ENCODE measurements at regions not wholly inside any gene's neighbourhood (a gene's known extent, or its start where the extent isn't known, plus 50 kb on each side); places are given as distances from the start of the nearest gene placed in this dataset.

DNA sequence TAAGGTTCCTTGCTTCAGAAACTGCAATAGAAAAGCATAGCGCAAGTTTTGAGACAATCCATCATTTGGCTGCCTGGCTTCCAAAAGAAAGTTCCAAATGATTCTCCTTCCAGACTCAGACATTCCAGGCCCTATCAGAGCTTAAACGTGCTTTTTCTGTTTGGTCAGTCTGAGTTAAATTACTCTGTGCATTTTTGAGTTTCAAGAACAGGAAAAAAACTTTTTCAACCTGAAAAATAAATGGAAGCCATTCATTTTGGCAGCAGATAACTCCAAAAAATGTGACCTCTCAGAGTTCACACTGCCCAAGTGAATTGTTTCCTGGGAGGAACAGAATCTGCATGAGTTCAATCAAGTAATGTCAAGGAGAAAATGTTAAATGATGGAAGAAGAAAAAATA is 354.2 kb downstream of the CXCL12 start:
- DNase-seq (ENCODE audit: low read depth), result no peak

DNA sequence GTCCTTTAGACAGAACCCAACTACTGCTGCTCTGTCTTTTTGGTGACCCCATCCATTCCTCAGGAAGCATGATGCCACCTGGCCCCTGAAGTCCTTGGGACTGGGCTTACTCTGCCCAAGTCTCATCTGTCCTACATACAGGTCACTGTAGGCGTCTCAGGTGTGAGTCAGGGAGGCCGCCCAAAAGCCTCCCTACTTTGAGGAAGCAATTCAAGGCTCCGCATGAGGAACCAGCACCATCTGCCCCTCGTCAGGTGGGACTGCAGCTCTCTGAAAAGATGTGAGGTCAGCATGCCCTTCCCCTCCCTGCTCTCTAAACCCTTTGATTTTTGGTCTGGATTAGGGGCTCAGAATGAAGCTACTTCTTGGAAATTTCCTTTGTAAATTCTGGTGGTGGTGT is 354.8 kb downstream of the CXCL12 start:
- DNase-seq (ENCODE audit: low read depth), result no peak

DNA sequence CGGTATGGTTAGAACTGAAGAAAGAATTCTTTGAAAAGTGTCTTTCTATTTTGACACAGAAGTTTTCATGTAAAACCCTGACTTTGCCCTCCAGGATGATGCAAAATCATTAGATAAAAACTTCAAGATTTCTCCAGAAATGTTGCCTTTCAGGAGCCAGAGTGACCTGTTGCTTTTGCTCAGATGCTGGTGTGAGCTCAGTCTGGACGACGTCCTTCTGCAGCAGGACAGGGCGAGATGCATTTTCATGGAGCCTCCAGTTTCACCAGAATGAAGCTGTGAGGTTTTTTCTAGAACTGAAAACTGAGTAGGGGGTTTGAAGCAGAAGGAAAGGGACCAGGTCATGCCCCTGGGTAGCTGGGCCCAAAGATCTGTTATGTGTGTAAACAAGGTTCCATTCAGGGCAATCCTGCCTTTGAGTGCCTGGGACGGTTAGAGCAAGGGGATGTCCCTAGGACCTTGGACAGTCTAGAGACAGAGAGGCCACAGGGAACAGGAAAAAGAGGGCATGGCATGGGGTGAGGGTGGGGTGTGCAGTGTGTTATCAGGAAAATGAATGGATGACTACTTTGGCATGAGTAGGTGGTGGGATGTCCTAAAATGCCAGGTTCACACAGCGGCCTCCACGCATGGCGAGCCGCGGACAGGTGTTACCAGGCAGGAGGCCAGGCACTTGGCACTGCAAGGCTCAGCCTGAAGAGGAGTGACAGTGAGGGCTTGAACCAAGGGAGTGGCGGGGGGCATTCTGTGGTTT is 356.3 kb downstream of the CXCL12 start:
- no peak for DNase-seq (ENCODE audit: low read depth)

DNA sequence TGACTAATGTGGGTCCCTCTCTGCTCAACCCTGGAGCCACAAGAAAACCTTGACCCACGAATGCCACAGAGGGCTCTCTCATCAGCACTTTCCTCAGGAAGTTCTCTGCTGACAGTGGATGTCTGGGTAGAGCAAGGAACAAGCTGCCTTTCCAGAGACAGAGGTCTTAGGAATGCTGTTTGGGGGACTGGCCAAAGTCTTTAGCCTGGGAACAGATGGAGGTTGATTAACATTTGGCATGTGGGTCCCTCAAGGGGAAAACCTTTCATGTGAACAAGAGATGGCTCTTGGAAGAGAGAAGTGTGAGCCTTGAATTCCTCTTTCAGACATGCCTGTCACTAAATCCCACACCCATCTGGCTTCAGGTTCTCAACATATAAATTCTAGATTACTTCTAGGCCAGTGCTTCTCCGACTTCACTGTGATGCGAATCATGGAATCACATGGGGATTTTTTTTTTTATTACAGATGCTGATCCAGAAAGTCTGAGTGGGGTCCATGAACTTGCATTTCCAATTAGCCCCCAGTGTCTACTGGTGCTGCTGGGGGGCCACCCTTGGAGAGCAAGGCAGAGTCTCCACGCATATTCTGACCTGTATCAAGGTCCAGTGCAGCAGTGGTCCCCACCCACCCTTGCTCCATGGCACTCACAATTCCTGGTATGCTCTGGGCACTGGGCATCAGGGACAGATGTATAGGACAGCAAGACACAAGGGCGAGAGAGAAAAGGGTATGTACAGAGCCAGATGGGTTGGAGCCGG is 360.4 kb downstream of the CXCL12 start:
- no peak for DNase-seq (ENCODE audit: low read depth)

DNA sequence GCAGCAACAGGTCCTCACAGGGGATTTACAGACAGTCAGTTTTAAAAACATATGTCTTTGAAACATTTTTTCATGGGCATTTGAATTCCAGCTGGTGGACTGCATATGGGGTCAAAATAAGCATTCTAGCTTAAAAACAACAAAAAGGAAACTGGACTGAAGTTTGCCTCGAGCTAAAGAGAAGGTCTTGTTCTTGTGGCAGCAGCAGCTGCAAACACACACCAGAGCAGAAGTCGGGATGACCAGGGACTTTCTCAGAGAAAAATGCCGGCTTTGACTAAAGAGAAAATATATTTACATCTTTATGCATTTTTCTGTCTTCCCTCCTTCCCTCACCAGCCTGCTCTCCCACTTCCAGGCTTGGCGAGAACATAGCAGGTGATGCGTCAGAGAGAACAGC is 361.4 kb downstream of the CXCL12 start:
- DNase-seq (ENCODE audit: low read depth), result no peak

DNA sequence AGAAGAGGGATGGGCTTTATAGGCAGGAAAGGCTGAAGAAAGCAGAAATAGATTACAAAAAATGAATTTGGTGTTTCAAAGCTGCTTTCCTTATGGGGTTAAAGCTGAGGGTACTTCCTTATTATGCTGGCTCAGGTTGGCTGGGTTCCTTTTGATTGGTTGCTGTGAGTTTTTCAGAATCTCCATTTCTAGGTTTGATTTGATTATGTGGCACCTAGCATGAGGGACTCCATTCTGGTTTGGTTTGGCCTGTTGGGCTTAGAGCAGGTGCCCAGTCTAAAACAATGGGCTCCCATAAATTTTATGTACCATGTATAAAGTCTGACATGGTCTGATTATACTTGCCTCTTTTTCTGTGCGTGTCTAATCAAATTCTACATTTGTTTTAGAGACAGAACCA is 362.7 kb downstream of the CXCL12 start:
- no peak for DNase-seq (ENCODE audit: low read depth)

DNA sequence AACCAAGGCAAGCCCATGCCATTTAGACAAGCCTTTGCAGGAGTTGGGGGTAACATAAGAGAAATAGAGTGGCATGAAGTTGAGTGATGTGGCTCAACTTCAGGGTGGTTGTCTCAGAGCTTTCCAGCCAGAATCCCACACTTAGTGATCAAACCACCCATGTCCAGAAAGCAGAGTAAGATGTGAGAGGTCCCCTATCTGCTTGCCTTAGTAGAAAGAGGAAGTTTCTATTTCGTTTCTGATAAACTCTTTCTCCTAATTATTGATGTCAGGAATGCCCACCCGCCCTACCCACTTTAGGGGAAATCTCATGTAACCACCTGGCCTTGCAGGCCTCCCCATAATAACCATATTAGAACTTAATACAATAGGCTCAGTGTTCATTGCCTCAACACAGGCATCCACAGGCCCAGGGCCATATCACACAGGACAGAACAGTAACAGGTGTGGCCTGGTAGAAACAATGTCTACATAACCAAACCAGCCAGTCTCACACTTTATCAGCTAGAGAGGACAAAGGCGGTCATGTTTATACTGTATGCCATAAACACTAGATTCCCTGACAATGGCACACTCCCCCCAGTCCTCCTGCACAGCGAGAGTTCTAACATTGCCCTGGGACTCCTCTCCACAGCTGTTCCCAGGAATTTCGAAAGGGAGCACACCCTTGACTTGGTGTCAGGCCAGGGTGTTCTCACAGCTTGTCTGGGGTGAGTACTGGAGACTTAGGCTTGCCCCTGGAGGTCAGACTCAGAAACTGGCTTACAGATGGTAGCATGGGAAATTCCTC is 364.4 kb downstream of the CXCL12 start:
- no peak for DNase-seq (ENCODE audit: low read depth)

DNA sequence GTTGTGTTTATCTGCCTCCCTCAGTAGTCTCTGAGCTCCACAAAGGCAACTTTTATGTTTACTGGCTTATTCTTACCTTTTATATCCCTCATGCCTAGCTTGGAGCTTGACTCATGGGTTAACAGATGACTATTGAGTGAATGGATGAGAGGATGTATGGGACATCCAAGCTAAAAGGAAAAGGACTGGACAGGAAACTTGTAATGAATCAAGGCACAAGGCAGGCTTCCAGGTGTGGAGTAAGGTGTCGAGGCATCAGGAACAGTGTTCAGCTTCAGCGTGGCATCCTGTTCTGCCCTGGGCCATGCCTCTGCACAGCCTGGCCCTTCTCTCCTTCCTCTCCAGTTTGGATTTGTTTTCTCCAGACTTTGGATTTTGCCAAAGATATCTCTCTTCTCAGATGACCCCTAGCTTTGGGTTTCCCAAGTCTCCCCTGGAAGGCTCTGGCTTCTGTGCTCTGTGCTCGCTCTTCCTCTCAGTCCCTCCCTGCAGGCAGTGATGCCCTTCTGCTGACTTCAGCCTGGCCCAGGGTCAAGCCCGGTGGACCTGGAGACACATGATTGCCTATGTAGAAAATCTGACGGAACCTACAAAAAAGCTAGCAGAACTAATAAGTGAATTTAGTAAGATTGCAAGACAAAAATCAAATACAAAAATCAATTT is 367.3 kb downstream of the CXCL12 start:
- DNase-seq (ENCODE audit: low read depth), result no peak

DNA sequence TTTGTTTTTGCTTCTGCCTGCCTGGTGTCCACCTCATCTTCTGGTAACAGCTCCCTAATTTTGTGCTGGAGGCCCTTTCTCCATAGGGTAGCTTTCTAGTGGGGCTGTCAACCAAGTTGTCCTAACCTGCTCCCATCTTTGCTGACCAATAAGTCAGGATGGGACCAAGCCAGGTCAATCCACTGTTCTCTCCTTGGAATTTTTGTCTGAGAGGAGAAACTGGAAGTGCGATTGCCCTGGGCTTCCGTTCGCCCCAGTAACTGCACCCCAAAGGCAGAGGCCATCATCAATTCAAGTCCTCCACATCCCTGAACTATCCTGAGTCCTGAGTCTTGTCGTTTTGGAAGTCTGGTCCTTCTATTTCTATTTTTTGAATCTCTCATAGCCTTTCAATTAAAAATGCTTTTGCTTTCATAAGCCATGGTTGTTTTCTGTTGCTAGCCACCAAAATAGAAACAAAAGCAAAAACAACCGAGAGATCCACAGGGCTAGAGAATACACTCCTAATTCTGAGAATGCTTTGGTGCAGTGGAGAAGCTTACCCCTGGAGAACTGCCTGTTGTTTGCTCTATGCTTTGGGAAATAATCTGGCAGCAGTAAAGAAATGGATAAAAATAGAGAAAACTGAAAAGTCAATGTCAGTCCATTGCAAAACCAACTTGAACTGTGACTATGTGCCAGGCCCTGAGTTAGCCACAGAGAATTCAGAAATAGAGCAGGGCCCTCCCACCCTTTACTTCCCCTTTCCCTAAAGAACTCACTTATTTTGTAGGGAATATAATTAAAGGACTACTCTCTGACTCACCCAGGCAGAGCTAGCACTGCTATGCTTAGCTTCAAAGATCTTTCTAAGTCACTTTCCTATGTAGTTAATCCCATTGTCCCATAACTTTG is 368.1 kb downstream of the CXCL12 start:
- DNase-seq (ENCODE audit: low read depth), result peak; percentile 58

DNA sequence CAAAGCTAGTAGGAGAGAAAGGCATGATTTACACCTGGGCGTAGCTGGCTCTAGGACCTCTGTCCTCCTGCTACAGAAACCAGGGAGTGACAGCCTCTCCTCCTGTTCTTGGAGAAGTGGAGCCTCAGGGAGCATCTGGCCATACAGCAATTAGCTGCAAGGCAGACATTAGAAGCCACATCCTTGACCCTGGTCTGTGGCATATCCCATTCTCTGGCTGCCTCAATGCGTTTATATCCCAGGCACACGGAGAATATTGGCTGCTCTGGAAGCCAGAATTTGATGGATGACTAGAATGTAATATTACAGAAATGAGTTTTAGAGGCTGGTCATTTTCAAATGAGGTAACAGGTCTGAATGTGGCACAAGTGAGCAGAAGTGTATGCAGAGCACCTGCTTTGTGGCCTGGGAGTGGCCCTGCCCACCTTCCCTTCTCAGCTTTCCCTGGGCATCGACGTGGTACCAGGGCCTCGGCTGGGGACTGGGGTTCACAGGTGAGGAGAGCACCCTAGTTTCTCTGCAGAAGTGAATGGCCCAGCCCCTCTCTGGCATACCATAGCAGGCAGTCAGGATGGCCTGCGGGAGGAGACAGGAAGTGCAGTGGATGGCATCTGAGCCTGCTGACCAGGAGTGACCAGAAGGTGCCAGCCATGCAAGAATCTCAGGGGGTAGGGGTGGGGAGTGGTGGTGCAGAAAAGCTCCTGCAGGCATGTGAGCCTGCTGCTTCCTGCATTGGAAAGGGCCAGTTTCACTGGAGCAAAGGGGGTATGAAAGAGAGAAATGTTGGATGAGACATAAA is 367.2 kb upstream of the ZNF32 start:
- peak; percentile 63 for DNase-seq (ENCODE audit: low read depth)

DNA sequence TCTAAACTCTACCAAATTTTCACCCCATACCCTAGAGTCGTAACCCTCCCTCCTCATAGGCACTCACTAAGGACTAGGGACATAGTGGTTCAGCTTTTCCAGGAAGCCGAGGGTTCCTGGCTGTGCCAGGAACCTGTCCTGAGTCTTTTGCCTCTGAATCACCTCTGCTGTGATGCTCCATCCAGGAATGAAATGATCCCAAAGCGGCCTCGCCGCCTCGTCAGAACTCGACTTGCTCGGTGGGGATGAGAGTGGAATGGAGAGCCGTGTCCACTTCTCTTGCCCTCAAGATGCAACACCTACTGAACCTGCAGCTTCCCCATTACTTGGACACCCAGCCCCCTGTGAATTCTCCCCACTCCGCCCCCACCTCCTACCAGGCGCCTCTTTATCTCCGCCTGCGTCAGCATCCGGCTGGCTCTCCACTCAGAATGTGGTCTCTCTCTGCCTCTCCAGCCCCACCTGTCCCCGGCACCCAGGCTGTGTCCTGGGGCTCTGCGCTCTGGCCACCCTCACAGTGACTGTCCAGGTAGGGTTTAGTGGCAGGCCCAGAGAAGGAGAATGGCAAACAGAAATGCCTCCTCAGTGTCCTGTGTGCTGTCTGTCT is 366.1 kb upstream of the ZNF32 start:
- no peak for DNase-seq (ENCODE audit: low read depth)

DNA sequence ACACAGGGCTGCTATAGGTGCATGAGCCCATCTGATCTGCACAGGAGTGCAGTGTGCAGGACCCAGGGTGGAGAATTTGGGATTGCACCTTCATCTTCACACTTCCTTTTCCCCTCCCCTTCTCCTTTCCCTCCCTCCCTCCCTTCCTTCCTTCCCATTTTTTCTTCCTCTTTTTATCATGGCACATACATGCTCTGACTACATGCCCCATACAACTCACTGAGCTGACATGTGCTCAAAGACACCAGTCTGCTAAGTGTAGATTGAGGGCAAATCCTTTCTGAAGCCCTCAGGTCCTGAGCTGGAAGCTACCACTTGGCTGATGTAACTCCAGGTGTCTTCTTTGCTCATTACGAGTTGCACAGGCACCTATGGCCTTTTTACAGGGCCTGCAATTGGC is 365.3 kb upstream of the ZNF32 start:
- DNase-seq (ENCODE audit: low read depth), result no peak

DNA sequence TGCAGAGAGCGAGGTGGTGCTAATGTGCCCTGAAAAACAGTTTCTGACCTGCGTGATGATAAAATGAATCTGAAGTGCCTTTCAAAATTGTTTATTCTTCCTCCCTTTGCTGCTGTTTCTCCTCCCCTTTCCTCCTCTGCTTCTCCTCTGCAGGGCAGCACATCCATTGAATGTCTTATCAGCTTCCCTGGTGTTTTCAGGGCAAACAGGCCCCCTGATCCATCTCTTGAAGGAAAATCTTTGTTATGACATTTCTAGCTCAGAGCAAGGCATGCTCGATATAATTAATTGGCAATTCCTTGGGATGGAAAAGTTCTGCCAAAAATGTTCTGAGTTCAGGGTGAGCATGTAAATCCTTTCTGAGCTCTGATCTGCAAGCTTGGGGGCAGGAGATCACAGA is 364.2 kb upstream of the ZNF32 start:
- no peak for DNase-seq (ENCODE audit: low read depth)

DNA sequence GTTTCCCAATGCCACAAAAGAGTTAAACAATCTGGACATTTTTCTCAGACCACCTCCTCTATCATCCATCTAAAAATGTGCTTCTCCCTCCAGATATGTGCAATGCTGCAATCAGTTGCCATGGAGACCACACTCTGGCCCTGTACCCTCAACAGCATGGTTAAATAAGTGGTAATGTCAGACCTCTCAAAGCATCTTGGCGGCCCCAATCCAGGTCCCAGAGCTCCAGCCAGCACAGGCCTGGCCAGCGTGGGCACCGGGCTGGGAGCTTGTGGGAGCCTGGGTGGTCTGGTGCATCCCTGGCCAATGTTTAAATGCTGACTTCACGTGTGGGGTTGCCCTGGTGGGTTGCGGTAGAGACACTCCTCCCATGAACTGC is 362.9 kb upstream of the ZNF32 start:
- peak; percentile 52 for DNase-seq (ENCODE audit: low read depth)

DNA sequence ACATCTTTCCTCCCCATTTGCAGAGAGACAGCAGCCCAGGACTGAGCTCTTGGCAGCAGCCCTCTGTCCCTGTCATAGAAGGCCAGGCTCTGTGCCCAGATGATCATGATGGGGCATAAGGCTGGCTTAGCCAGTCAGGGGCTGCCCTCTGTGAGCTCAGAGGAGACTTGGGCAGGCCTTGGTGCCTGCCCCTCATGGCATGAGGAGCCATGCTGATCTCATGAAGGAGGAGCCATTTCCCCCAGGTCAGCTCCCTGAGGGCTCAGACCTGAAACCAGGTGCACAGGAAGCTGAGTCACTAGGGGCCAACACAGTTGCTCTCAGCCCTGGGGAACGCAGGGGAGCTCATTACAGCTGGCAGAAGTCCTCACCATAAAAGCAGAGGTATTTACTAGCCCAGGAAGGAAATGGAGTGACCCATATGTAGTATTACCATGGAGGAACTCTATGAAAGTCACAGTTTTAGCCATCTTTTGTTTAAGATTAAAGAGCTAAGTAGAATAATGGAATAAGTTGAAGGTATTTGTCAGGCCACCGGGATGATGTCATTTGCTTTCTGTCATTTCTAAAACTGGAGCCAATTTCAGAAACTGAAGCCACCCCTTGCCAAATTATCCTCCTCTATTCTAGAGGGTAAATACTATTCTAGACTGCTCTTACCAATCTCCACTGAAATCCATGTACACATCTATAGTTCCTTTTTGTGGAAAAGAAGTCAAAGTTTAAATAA is 362.4 kb upstream of the ZNF32 start:
- DNase-seq (ENCODE audit: low read depth), result peak; percentile 93

DNA sequence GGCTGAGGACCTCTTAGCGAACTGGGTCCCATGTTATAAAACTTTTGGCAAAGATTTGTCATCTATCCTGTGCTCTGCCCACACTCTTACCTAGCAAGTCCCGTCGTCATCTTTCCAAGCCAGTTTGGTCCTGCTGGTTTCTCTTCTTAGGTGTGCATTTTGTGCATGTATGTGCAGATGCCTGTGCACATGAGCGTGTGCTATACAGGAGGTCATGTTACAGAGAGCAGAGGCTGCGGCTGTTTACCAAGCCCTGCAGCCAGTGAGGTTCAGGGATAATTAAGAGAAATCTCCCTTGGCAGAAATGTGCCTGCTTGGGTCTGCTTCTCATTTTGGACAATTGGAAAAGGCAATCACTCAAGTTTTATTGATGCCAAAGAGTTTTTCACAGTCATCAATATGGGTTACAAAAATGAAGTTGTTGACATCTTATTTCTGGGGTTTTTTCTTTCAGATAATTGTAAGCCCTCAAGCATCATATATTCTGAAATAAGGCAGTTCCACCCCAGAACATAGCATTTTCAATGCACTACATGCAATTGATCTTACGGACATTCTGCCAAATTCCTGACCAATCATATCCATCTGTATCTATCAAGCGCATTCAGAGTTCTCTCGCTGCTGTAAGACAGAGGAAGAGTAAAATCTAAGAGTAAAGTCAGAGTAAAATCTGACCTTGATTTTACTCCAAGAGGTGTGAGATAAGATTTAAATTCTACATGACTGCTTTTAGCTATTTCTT is 361.4 kb upstream of the ZNF32 start:
- DNase-seq (ENCODE audit: low read depth), result peak; percentile 87

DNA sequence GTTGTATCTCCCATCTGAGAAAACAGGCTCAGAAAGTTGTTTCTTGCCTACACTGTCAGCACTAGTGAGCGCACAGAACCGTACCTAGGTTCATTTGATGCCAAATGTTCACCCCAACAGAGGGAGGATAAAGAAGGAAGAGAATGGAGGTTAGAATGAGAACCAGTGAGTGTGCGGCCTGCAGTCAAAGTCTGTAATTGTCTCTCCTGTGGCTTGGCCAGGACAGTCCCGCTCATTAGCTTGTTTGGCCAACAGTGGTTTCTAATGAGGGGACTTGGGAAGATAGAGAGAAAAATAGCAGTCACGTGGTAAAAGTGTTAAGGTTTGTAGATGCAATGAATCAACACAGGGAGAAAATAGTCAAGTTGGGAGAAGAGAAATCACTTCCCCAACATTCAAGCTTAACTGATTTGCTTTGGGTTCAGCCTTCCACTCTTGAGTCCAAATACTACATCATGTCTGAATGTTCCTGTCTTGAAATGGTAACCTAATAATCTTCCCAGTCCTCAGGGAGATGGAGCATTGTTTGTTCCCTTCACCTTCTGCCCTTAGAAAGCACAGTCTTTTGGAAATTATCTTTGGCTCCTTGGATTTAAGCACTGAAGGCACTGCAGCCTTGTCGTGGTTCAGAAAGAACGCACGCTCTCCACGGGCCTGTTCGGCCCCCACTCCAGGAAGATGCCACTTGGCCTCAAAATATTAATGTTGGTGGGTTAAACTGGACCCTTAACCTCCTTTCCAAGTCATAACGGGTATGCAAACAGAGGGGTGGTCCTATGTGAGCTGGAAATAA is 360.4 kb upstream of the ZNF32 start:
- DNase-seq (ENCODE audit: low read depth), result no peak

All from M059J (cell line).